ENCODE measurements at regions not wholly inside any gene's neighbourhood (a gene's known extent, or its start where the extent isn't known, plus 50 kb on each side); places are given as distances from the start of the nearest gene placed in this dataset.
A peak's percentile ranks its signal among the peaks of the same experiment; 100 is the strongest.

- TF ChIP-seq EZH2phosphoT487 (IDR thresholded peaks at IDR 0.05) (no peak), CTCF (IDR thresholded peaks at IDR 0.05) (no peak), EZH2 (IDR thresholded peaks at IDR 0.05) (no peak)
- no peaks in the 10 kb centered on the region for H4K20me1 ChIP-seq (ENCODE audit: low read depth)
- no peak overlapping the region for H3K27ac Mint-ChIP-seq
- no peaks in the 10 kb centered on the region for H3F3A ChIP-seq (ENCODE audit: low read depth)
- no peak overlapping the region for H2AFZ ChIP-seq (replicated peaks)
- H3K36me3 ChIP-seq, result no peaks in the 10 kb centered on the region
- peaks cover 11% of the 10 kb centered on the region for H3K36me3 Mint-ChIP-seq
- peaks cover 34% of the 10 kb centered on the region for H3K9me3 Mint-ChIP-seq
- H3K4me2 ChIP-seq, result no peak overlapping the region
- no peak for DNase-seq (ENCODE audit: low spot score)
- no peak overlapping the region for H3K9ac ChIP-seq
- H3K27me3 Mint-ChIP-seq (ENCODE audit: insufficient read depth, low read depth), result peaks cover 2% of the 10 kb centered on the region
- H3K4me3 Mint-ChIP-seq, result no peak overlapping the region
- no peaks in the 10 kb centered on the region for H3K4me1 Mint-ChIP-seq
- no peak overlapping the region for H3K27ac ChIP-seq
- H3K27me3 ChIP-seq, result no peaks in the 10 kb centered on the region
- H3K4me1 ChIP-seq, result no peaks in the 10 kb centered on the region
- H3K79me2 ChIP-seq (ENCODE audit: low read depth), result no peaks in the 10 kb centered on the region
- H3K9me3 ChIP-seq (ENCODE audit: low read depth), result no peaks in the 10 kb centered on the region
- H3K4me3 ChIP-seq, result no peak overlapping the region
Measured at GRCh38 chr1:101338714-101339430, 102.1 kb downstream of the S1PR1 start.

- peaks cover 6% of the 10 kb centered on the region for H3K27me3 Mint-ChIP-seq (ENCODE audit: insufficient read depth, low read depth)
- Histone ChIP-seq H3K4me3 (no peak overlapping the region), H3K4me2 (no peak overlapping the region), H3K79me2 (ENCODE audit: low read depth) (no peaks in the 10 kb centered on the region), H3K9me3 (ENCODE audit: low read depth) (no peaks in the 10 kb centered on the region), H3K4me1 (no peaks in the 10 kb centered on the region), H3K27ac (no peak overlapping the region), H3K27me3 (no peaks in the 10 kb centered on the region), H4K20me1 (ENCODE audit: low read depth) (no peaks in the 10 kb centered on the region), H3K9ac (no peak overlapping the region), H2AFZ (replicated peaks) (no peak overlapping the region), H3K36me3 (no peaks in the 10 kb centered on the region), H3F3A (ENCODE audit: low read depth) (no peaks in the 10 kb centered on the region)
- no peak for DNase-seq (ENCODE audit: low spot score)
- peaks cover 8% of the 10 kb centered on the region for H3K4me1 Mint-ChIP-seq
- TF ChIP-seq EZH2 (IDR thresholded peaks at IDR 0.05) (no peak), CTCF (IDR thresholded peaks at IDR 0.05) (no peak), EZH2phosphoT487 (IDR thresholded peaks at IDR 0.05) (no peak)
- H3K36me3 Mint-ChIP-seq, result peaks cover 10% of the 10 kb centered on the region
- peak overlapping the region; percentile 72 for H3K27ac Mint-ChIP-seq
- H3K4me3 Mint-ChIP-seq, result no peak overlapping the region
- peaks cover 20% of the 10 kb centered on the region for H3K9me3 Mint-ChIP-seq
Measured at GRCh38 chr1:101344745-101345144, 107.9 kb downstream of the S1PR1 start.

DNA sequence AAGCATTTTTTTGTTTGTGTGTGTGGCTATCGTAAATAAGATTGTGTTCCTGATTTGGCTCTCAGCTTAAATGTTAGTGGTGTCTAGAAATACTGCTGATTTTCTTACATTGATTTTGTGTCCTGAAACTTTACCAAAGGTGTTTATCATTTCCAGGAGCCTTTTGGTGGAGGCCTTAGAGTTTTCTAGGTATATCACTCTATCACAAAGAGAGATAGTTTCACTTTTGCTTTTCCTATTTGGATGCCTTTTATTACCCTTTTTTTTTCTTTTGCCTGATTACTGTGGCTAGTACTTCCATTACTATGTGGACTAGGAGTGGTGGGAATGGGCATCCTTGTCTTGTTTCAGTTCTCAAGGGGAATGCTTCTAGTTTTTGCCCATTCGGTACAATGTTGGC, 109.6 kb downstream of the S1PR1 start:
- Histone ChIP-seq H3K4me2 (no peak overlapping the region), H3K27me3 (no peaks in the 10 kb centered on the region), H3K4me3 (no peak overlapping the region), H2AFZ (replicated peaks) (no peak overlapping the region), H4K20me1 (ENCODE audit: low read depth) (no peaks in the 10 kb centered on the region), H3K79me2 (ENCODE audit: low read depth) (no peaks in the 10 kb centered on the region), H3F3A (ENCODE audit: low read depth) (no peaks in the 10 kb centered on the region), H3K4me1 (no peaks in the 10 kb centered on the region), H3K9me3 (ENCODE audit: low read depth) (no peaks in the 10 kb centered on the region), H3K36me3 (no peaks in the 10 kb centered on the region), H3K9ac (no peak overlapping the region), H3K27ac (no peak overlapping the region)
- peaks cover 18% of the 10 kb centered on the region for H3K9me3 Mint-ChIP-seq
- no peak for DNase-seq (ENCODE audit: low spot score)
- TF ChIP-seq EZH2 (IDR thresholded peaks at IDR 0.05), result no peak
- TF ChIP-seq EZH2phosphoT487 (IDR thresholded peaks at IDR 0.05), result no peak
- TF ChIP-seq CTCF (IDR thresholded peaks at IDR 0.05), result no peak
- H3K36me3 Mint-ChIP-seq, result peaks cover 10% of the 10 kb centered on the region
- H3K27ac Mint-ChIP-seq, result no peak overlapping the region
- no peak overlapping the region for H3K4me3 Mint-ChIP-seq
- peaks cover 4% of the 10 kb centered on the region for H3K27me3 Mint-ChIP-seq (ENCODE audit: insufficient read depth, low read depth)
- H3K4me1 Mint-ChIP-seq, result peaks cover 8% of the 10 kb centered on the region

Measured in neural progenitor cell (in vitro differentiated cells).